ENCODE measurements at regions not wholly inside any gene's neighbourhood (a gene's known extent, or its start where the extent isn't known, plus 50 kb on each side); places are given as distances from the start of the nearest gene placed in this dataset.

DNA sequence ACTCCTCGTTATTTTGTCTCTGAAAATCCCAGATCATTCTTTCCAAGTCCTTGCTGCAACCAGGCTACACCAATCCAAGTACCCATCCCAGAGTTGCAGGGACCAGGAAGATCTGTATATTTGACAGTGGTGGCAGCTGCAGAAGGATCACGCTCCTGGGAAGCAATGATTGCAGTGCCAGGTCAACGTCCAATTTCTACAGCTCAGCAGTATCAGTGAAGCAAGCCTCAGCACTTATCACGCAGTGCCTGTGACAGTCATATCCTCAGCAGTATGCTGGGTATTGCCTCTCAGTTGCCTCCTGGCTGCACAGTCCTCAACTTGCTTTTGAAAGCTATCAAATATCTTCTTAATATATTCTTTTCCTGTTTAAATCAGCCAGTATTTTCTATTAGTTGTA, 66.7 kb downstream of the BARHL2 start:
- ATAC-seq (ENCODE audit: poor library complexity), result no peak
- no peak for DNase-seq
- intact Hi-C loops (cut with DNase I), result no loop called here

DNA sequence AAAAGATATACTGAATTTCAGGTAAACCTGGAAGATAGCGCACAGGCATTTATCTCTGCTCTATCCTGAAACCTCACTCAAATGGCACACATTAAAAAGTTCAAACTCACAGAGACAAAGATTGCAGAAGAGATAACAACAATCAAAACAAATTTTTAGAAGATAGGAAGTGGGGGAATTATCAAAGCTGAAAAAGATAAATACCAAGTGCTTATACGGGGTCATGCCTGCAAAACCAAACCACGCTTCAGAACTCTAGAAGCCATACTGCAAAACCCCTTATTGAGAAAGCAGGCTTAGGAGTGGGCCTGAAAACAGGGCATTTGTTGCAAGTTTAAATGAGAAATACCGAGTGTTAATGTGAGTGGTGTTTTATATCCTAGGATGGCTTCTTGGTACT, 76.8 kb downstream of the BARHL2 start:
- ATAC-seq (ENCODE audit: poor library complexity), result no peak
- intact Hi-C loops (cut with DNase I), result no loop called here

DNA sequence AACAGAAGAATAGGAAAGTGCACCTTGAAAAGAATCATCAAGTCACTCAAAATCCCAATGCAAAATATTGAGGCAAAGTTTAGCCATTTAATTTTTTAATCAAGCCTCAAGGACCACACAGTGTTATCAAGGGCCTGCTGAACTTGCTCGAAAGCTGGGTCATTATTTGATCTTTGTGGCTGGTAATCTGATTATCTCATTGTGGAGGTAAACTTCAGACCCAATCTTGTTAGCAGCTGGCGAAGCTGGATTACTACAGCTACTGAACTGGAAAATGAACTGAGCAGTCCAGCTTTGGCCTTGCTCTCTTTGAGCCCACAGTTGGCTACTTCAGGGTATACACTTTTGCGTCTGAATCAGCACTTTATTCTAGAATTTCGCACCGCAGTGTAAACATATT, 94.4 kb downstream of the BARHL2 start:
- ATAC-seq (ENCODE audit: poor library complexity) (no peak), DNase-seq (no peak)
- intact Hi-C loops (cut with DNase I), result no loop called here

More for the DNA sequence above, 76.8 kb downstream of the BARHL2 start:
- no peak for DNase-seq

DNA sequence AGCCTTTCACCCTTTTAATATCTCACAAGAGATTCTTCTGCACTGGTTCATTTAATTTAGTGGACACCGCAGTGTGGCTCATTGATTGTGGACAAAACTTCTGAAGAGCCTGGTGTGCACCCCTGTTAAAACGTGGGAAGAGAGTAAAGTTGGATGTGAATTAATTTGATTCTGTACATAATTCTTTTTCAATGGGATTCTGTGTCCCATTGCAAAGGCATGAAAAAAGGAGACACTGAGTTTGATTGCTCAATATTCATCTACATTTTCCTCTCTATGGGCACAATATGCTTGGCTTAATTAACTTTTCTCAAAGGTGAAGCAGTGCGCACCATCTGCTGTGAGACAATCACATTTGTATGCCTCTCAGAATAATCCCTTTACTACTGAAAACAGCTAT, 95.1 kb downstream of the BARHL2 start:
- DNase-seq (no peak), ATAC-seq (ENCODE audit: poor library complexity) (no peak)
- intact Hi-C loops (cut with DNase I), result no loop called here

DNA sequence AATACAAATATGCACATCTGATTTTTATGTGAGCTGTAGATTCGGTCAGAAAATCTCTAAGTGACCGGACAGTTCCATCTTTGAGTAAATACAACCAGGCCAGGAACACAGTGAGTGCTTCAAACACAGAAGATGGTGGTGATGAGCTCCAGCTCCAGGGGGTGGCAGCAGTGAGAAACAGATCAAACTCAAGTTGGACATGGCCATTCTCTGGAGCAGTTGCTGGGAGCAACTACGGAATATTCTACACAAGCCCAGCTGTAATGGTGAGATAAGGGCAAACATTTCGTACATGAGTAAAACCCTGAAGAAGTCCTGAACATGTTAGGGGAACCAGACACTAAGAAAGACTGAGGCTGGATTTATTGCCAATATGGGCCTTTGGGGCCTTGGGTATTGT, 100.7 kb downstream of the BARHL2 start:
- ATAC-seq (ENCODE audit: poor library complexity) (no peak), DNase-seq (no peak)
- intact Hi-C loops (cut with DNase I), result no loop called here

DNA sequence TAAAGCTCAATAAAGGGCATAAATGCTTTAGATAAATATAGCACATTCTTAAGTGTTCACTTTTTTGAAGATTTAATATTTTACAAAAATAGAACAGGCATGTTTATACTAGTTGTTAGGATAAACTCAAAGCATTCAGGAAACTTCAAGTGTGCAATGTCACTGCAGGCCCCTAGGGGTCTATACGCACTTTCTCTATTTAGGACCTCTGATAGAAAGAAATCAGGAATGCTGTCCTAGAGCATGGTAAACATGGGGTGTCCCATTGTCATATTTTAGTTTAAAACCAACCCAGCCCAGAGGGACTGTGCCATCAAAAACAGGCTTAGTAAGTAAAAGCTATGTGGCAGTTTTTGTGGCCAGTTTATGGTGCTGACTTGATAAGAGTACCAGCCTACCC, 102.2 kb downstream of the BARHL2 start:
- ATAC-seq (ENCODE audit: poor library complexity) (no peak), DNase-seq (no peak)
- intact Hi-C loops (cut with DNase I), result no loop called here

GRCh38 chr1:90613371-90613770, 103.7 kb downstream of the BARHL2 start:
- ATAC-seq (ENCODE audit: poor library complexity), result no peak
- DNase-seq, result no peak
- intact Hi-C loops (cut with DNase I), result no loop called here

GRCh38 chr1:90612033-90612432, 105.1 kb downstream of the BARHL2 start:
- no peak for ATAC-seq (ENCODE audit: poor library complexity)
- intact Hi-C loops (cut with DNase I), result no loop called here
- DNase-seq, result no peak

- no peak for ATAC-seq (ENCODE audit: poor library complexity)
- no peak for DNase-seq
- intact Hi-C loops (cut with DNase I), result no loop called here
Observed at GRCh38 chr1:90607736-90608135, 109.4 kb downstream of the BARHL2 start.

GRCh38 chr1:90605070-90605469, 112.0 kb downstream of the BARHL2 start:
- no peak for DNase-seq
- ATAC-seq (ENCODE audit: poor library complexity), result peak; percentile 69
- intact Hi-C loops (cut with DNase I), result no loop called here

GRCh38 chr1:90593312-90593711, 123.8 kb downstream of the BARHL2 start:
- intact Hi-C loops (cut with DNase I), result no loop called here
- ATAC-seq (ENCODE audit: poor library complexity) (no peak), DNase-seq (no peak)

DNA sequence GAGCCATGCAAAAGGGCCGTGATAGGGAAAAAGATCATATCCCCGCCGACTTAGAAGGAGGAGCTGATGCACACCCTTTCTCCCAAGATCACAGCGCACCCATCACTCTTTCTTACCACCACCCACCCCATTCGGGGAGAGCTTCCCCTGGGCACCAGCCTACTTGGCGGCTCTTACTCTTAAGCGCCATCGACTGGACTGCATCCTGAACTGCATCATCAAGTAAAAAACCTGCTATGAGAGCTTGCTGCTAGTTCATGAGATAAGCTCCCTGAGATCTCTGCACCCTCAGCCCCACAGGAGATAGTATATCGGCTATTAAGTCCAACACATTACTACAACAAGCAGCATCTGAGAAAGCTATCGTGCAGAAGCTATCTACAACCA, 125.1 kb downstream of the BARHL2 start:
- ATAC-seq (ENCODE audit: poor library complexity) (no peak), DNase-seq (no peak)
- intact Hi-C loops (cut with DNase I), result no loop called here

DNA sequence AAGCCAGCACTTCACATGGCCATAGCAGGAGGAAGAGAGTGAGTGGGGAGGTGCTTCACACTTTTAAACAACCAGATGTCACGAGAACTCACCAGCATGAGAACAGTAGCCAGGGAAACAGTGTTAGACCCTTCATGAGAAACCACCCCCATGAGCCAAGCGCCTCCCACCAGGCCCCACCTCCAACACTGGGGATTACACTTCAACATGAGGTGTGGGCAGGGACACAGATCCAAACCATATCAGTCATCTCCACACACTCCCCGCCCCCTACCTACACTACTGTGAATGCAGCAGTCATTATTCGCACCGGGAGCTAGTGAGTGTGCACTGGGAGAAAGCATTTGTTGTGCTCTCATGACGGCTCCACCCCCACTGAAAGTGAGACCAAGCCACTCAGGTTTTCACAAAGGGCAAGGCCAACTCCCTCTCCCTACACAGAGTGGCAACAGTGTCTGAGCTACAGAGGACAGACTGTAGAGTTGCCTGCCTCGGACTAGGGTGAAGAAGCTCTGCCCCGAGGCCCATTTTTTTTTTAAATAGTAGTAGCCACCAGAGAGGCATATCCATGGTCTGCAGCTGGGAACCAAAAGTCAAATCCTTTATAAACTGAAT, 125.6 kb downstream of the BARHL2 start:
- ATAC-seq (ENCODE audit: poor library complexity) (no peak), DNase-seq (no peak)
- intact Hi-C loops (cut with DNase I), result no loop called here

DNA sequence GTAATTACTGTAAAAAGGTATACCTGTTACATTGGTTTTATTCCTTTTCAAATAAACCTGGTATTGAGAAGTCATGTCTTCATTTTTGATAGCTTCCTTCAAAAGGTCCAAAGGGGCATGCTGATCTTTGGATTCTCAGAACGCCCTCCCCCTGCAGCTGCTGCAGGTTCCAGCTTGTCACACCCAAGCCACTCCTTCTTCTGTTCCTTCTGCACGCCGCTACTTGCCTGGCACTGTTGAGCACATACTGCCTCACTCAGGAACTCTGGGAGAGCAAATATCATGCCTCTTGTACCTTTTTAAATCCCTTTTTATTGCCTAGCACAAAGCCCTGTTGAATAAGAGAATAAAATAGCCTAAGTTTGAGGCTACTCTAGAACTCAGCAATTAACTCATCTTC, 136.9 kb downstream of the BARHL2 start:
- ATAC-seq (ENCODE audit: poor library complexity), result no peak
- no peak for DNase-seq
- intact Hi-C loops (cut with DNase I), result no loop called here

GRCh38 chr1:90579212-90579802, 137.8 kb downstream of the BARHL2 start:
- intact Hi-C loops (cut with DNase I), result loop anchor here (10.0 kb wide), 1 partner anchor 385 kb away; no protein-coding TSS in a partner anchor
- DNase-seq (no peak), ATAC-seq (ENCODE audit: poor library complexity) (peak; percentile 49)

- ATAC-seq (ENCODE audit: poor library complexity) (no peak), DNase-seq (no peak)
- intact Hi-C loops (cut with DNase I), result loop anchor here (10.0 kb wide), 1 partner anchor 390 kb away; no protein-coding TSS in a partner anchor
Observed at GRCh38 chr1:90574692-90575370, 142.3 kb downstream of the BARHL2 start.

DNA sequence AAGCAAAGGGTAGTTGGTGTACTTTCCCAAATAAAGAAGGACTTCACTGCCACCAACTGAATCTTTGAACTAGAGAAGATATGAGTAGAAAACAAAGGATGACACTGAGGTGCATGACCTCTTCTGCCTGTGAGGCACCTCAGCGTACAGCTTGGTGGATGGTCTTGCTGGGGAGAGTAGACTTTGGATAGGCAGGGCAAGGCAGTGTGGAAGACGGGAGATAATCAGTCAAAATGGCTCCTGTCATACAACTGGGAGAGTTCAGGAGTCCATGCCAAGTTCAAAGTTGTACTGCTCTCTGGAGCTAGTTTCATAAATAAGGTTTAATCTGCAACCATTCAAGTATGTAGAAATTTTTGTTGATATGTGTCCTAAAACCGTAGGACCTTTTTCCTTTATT, 143.4 kb downstream of the BARHL2 start:
- no peak for DNase-seq
- intact Hi-C loops (cut with DNase I), result loop anchor here (10.0 kb wide), 1 partner anchor 391 kb away; no protein-coding TSS in a partner anchor
- no peak for ATAC-seq (ENCODE audit: poor library complexity)

- ATAC-seq (ENCODE audit: poor library complexity) (no peak), DNase-seq (no peak)
- intact Hi-C loops (cut with DNase I), result loop anchor here (10.0 kb wide), 1 partner anchor 392 kb away; no protein-coding TSS in a partner anchor
Observed at GRCh38 chr1:90572446-90572845, 144.7 kb downstream of the BARHL2 start.

GRCh38 chr1:90568436-90568835, 148.7 kb downstream of the BARHL2 start:
- DNase-seq, result no peak
- intact Hi-C loops (cut with DNase I), result no loop called here
- no peak for ATAC-seq (ENCODE audit: poor library complexity)

GRCh38 chr1:90564164-90564563, 152.9 kb downstream of the BARHL2 start:
- no peak for DNase-seq
- intact Hi-C loops (cut with DNase I), result no loop called here
- ATAC-seq (ENCODE audit: poor library complexity), result peak; percentile 45

All from Right ventricle myocardium superior (tissue), 1 donor.